ENCODE measurements at regions not wholly inside any gene's neighbourhood (a gene's known extent, or its start where the extent isn't known, plus 50 kb on each side); places are given as distances from the start of the nearest gene placed in this dataset.
"Not testable (repeated sequence)": the region's sequence is repeated elsewhere in the genome, so short reads cannot be mapped to it uniquely, and the experiment has no call there.

DNA sequence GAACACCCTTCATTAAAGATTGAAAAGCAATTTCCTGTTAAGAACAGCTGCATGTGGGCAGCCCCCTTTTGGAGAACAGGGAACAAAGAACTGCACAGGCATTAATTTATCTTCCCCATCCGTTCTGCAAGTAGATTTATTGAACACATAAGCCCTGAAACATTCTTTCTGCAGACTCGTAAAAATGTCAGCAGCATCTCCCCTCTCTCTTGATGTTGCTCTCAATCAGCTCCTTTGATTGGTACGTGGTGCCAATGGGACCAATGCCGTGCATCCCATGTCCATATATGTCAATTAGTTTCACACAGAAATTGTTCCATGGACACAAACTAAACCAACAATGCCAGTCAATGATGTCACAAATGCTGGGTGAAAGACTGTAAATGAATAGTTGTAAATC lies 228.5 kb upstream of the RASGEF1B start:
- Mint-ChIP-seq H3K27me3 (no peaks in the 10 kb centered on the region), H3K36me3 (no peaks in the 10 kb centered on the region), H3K4me3 (no peak overlapping the region), H3K4me1 (no peaks in the 10 kb centered on the region), H3K27ac (no peak overlapping the region), H3K9me3 (no peaks in the 10 kb centered on the region)

DNA sequence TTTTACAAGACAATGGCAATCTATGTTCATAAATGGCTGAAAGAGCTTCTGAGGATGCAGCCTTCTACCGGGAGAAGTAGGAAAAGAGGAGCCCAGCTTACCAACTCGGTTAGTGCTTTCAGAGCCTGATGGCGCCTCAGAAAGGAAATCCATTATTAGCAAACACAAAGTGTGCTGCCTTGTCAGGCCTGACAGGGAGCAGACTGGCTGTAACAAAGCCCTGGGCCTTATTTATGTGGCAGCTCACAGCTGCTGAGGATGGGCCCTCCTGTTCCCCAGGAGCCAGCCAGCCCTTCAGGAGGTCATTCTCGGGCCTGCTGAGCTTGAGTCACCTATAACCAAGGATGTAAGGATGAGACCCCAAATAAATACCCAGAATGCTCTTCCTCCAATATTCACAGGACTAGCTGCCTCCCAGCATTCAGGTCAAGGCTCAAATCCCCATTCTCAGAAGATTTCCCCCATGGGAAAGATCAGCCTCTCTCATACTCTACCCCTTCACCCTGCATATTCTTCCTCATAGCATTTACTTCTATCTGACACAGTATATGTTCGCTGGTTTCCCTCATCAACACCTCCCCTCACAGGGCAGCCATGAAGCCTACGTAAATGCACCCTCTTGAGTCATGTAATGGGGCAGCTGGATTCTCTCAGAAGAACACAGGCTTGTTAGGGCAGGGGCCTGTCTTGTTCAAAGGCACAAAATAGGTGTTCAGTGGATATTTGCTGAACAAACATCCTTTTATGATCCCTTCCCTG lies 227.0 kb upstream of the RASGEF1B start:
- Mint-ChIP-seq H3K36me3 (no peaks in the 10 kb centered on the region), H3K9me3 (no peaks in the 10 kb centered on the region), H3K4me1 (no peaks in the 10 kb centered on the region), H3K27ac (no peak overlapping the region), H3K27me3 (no peaks in the 10 kb centered on the region), H3K4me3 (no peak overlapping the region)

DNA sequence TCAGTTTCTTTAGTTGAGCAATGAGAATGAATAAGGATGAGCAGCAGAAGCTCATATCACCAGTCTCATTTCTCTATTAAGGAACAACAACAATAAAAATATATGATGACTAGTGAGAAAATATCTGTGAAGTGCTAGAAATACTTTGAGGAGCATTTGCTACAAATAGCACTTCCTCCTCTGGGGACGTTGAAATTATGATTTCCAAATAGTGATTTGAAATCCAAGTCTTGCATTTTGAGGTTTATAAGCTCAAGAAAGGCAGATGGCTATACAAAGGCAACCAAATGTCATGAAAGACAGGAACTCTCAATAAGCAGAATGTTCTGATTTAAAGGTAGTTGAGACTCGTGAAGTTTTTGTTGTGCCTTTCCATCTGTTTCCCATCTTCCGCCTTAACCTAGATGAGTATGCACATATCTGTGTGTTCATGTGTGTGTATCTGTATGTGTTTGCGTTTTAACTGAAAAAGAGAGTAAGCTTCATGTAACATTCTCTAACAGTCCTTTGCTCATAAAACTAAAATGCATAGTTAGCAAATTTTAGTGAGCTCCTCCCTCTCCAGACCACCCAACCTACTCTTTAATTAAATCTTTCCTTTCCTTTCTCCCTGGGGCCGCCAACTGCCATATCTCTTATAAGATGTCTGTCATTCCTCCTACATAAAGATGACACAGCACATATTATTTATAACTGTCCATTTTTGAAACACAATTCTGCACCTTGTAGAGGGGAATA lies 222.6 kb upstream of the RASGEF1B start:
- Mint-ChIP-seq H3K36me3 (no peaks in the 10 kb centered on the region), H3K4me1 (no peaks in the 10 kb centered on the region), H3K27ac (no peak overlapping the region), H3K27me3 (peaks cover 3% of the 10 kb centered on the region), H3K4me3 (no peak overlapping the region), H3K9me3 (no peaks in the 10 kb centered on the region)

GRCh38 chr4:81690871-81691270 lies 219.2 kb upstream of the RASGEF1B start:
- Mint-ChIP-seq H3K27me3 (peaks cover 3% of the 10 kb centered on the region), H3K4me1 (no peaks in the 10 kb centered on the region), H3K27ac (no peak overlapping the region), H3K4me3 (no peak overlapping the region), H3K36me3 (no peaks in the 10 kb centered on the region), H3K9me3 (no peaks in the 10 kb centered on the region)

- no peak overlapping the region for H3K4me3 Mint-ChIP-seq
- no peaks in the 10 kb centered on the region for H3K9me3 Mint-ChIP-seq
- H3K27me3 Mint-ChIP-seq = peaks cover 3% of the 10 kb centered on the region
- H3K27ac Mint-ChIP-seq = no peak overlapping the region
- no peaks in the 10 kb centered on the region for H3K4me1 Mint-ChIP-seq
- no peaks in the 10 kb centered on the region for H3K36me3 Mint-ChIP-seq
Observed at GRCh38 chr4:81688085-81688484, 216.4 kb upstream of the RASGEF1B start.

DNA sequence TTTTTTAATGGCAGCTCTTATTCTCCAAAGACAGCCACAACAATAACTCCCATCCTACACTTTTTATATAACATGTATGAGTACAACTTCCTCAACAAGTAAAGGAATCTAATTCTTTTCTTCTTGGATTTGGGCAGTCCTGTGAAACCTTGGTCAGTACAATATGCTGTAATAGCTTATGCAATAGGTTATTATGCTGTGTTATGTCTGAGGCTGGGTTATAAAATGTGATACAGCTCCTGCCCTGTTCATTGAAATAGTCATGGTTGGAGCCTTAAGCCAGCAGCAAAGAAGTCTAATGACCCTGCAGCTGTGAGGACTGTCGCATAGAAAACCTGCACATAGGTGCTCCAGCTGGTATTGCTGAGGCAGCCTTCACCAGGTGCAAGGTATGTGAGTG lies 215.8 kb upstream of the RASGEF1B start:
- H3K27ac Mint-ChIP-seq = no peak overlapping the region
- no peak overlapping the region for H3K4me3 Mint-ChIP-seq
- no peaks in the 10 kb centered on the region for H3K9me3 Mint-ChIP-seq
- no peaks in the 10 kb centered on the region for H3K4me1 Mint-ChIP-seq
- peaks cover 3% of the 10 kb centered on the region for H3K27me3 Mint-ChIP-seq
- no peaks in the 10 kb centered on the region for H3K36me3 Mint-ChIP-seq

DNA sequence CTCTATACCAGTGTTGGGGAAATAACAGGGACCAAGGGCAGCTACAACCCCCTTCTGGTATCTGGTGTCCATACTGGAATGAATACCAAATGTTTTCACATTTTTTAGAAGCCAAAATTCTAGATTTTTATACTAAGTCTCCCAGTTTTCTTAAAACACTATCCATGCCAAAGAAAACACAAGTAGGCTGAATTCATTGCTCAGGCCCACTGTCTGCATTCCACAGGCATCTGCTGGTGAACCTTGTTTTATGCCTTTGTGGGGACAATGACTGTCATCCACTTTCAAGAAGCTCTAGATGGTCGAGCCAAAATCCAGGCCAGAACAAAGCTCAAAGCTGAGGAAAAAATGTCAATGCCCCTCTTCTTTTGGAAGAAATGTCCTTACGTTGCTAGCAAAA lies 213.4 kb upstream of the RASGEF1B start:
- Mint-ChIP-seq H3K27ac (no peak overlapping the region), H3K36me3 (no peaks in the 10 kb centered on the region), H3K9me3 (no peaks in the 10 kb centered on the region), H3K4me3 (no peak overlapping the region), H3K4me1 (no peaks in the 10 kb centered on the region), H3K27me3 (peaks cover 3% of the 10 kb centered on the region)

- Mint-ChIP-seq H3K9me3 (no peaks in the 10 kb centered on the region), H3K27me3 (no peaks in the 10 kb centered on the region), H3K36me3 (no peaks in the 10 kb centered on the region), H3K4me1 (no peaks in the 10 kb centered on the region), H3K27ac (no peak overlapping the region), H3K4me3 (no peak overlapping the region)
Observed at GRCh38 chr4:81684352-81684751, 212.6 kb upstream of the RASGEF1B start.

- H3K9me3 Mint-ChIP-seq = no peaks in the 10 kb centered on the region
- no peak overlapping the region for H3K27ac Mint-ChIP-seq
- H3K4me3 Mint-ChIP-seq = no peak overlapping the region
- no peaks in the 10 kb centered on the region for H3K27me3 Mint-ChIP-seq
- H3K36me3 Mint-ChIP-seq = no peaks in the 10 kb centered on the region
- H3K4me1 Mint-ChIP-seq = no peaks in the 10 kb centered on the region
Observed at GRCh38 chr4:81682492-81682891, 210.8 kb upstream of the RASGEF1B start.

DNA sequence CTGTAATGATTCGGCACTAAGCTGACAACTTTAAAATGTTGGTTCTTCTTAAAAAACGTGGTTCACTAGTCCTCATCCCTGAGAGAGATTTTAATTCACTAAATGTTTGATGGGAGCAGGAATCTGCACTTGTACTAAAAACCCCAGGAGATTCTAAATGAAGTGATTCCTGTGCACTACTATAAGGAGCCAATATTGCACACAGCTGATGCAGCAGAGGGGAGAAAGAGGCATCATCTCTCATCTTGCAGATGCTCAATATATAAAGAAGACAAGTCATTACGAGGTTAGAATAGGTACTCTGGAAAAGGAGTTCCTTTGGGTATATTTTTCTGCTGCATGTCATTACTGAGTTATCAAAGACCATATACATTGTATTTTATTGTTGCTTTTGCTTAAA lies 207.6 kb upstream of the RASGEF1B start:
- Mint-ChIP-seq H3K36me3 (no peaks in the 10 kb centered on the region), H3K27me3 (no peaks in the 10 kb centered on the region), H3K9me3 (no peaks in the 10 kb centered on the region), H3K4me1 (no peaks in the 10 kb centered on the region), H3K4me3 (no peak overlapping the region), H3K27ac (no peak overlapping the region)

- Mint-ChIP-seq H3K4me1 (no peaks in the 10 kb centered on the region), H3K27ac (no peak overlapping the region), H3K4me3 (no peak overlapping the region), H3K27me3 (no peaks in the 10 kb centered on the region), H3K9me3 (no peaks in the 10 kb centered on the region), H3K36me3 (no peaks in the 10 kb centered on the region)
Observed at GRCh38 chr4:81678801-81679200, 207.1 kb upstream of the RASGEF1B start.

- Mint-ChIP-seq H3K4me3 (no peak overlapping the region), H3K27ac (no peak overlapping the region), H3K36me3 (no peaks in the 10 kb centered on the region), H3K4me1 (no peaks in the 10 kb centered on the region), H3K27me3 (no peaks in the 10 kb centered on the region), H3K9me3 (no peaks in the 10 kb centered on the region)
Observed at GRCh38 chr4:81676537-81676936, 204.8 kb upstream of the RASGEF1B start.

DNA sequence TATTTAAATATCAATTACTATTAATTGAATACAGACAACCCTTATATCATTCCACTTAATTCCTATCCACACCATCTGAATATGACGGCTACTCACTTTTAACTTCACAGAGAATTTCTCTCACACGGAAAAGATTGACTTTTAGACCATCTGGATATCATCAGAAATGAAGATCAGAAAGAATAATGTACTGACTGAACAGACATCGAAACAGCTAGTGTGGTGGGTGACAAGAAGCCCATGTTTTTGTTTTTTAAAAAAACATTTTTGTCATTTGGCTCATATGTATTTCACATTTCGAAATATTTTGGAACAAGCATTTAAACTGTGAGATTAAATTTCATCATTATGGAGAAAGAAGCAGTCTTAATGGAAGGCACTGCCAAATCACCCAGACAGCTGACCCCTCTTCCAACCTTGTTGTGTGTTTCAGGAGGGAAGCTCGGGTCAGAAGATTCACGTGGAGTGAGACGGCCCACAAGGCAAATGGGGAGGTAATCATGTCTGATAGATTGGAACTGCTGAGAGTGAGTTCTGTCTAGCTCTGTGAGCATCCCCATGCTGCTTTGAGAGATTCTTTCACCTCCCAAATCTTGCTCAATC lies 204.2 kb upstream of the RASGEF1B start:
- no peaks in the 10 kb centered on the region for H3K27me3 Mint-ChIP-seq
- no peak overlapping the region for H3K4me3 Mint-ChIP-seq
- H3K27ac Mint-ChIP-seq = no peak overlapping the region
- no peaks in the 10 kb centered on the region for H3K36me3 Mint-ChIP-seq
- H3K4me1 Mint-ChIP-seq = no peaks in the 10 kb centered on the region
- H3K9me3 Mint-ChIP-seq = no peaks in the 10 kb centered on the region

DNA sequence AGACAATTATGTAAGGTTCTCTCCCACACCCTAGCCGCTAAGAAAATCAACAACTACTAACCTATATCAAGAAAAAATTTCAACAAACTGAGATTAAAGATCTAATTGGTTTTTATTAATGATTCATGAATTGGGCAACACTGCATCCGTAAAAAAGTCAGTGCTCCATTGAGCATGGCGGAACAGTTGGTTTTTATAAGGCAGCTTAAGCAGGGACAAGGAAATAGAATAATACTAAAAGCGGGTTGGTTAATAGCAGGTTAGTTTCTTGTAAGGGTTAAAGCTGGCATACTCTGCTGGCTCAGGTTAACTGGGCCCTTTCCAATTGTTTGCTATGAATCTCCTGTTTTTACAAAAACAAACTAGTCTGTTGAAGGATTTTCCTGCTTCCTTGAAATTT lies 202.3 kb upstream of the RASGEF1B start:
- no peaks in the 10 kb centered on the region for H3K4me1 Mint-ChIP-seq
- H3K4me3 Mint-ChIP-seq = no peak overlapping the region
- no peak overlapping the region for H3K27ac Mint-ChIP-seq
- no peaks in the 10 kb centered on the region for H3K36me3 Mint-ChIP-seq
- no peaks in the 10 kb centered on the region for H3K27me3 Mint-ChIP-seq
- H3K9me3 Mint-ChIP-seq = no peaks in the 10 kb centered on the region

DNA sequence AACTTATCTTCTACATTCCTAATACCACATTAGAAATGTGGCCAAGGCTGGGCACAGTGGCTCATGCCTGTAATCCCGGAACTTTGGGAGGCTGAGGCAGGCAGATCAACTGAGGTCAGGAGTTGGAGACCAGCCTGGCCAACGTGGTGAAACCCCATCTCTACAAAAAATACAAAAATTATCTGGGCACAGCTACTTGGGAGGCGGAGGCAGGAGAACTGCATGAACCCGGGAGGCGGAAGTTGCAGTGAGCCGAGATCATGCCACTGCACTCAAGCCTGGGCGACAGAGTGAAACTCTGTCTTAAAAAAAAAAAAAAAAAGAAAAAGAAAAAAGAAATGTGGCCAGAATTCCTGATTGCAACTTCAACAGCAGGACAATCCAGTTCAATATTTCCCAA lies 196.6 kb upstream of the RASGEF1B start:
- H3K9me3 Mint-ChIP-seq = not testable (repeated sequence)

GRCh38 chr4:81667539-81667938 lies 195.8 kb upstream of the RASGEF1B start:
- Mint-ChIP-seq H3K9me3 (no peaks in the 10 kb centered on the region), H3K27me3 (no peaks in the 10 kb centered on the region), H3K27ac (no peak overlapping the region), H3K4me3 (no peak overlapping the region), H3K36me3 (no peaks in the 10 kb centered on the region), H3K4me1 (peaks cover 17% of the 10 kb centered on the region)

More for the DNA sequence above, 196.6 kb upstream of the RASGEF1B start:
- H3K36me3 Mint-ChIP-seq, H3K4me3 Mint-ChIP-seq, H3K27ac Mint-ChIP-seq, H3K27me3 Mint-ChIP-seq: not testable (repeated sequence)
- H3K4me1 Mint-ChIP-seq = peaks cover 17% of the 10 kb centered on the region

Data from activated naive CD4-positive, alpha-beta T cell treated with anti-CD3 and anti-CD28 coated beads, Interleukin-2, amount 50 U/mL, for 24 hours (primary cell).